ENCODE measurements at regions not wholly inside any gene's neighbourhood (a gene's known extent, or its start where the extent isn't known, plus 50 kb on each side); places are given as distances from the start of the nearest gene placed in this dataset.
"Not testable (repeated sequence)": the region's sequence is repeated elsewhere in the genome, so short reads cannot be mapped to it uniquely, and the experiment has no call there.

DNA sequence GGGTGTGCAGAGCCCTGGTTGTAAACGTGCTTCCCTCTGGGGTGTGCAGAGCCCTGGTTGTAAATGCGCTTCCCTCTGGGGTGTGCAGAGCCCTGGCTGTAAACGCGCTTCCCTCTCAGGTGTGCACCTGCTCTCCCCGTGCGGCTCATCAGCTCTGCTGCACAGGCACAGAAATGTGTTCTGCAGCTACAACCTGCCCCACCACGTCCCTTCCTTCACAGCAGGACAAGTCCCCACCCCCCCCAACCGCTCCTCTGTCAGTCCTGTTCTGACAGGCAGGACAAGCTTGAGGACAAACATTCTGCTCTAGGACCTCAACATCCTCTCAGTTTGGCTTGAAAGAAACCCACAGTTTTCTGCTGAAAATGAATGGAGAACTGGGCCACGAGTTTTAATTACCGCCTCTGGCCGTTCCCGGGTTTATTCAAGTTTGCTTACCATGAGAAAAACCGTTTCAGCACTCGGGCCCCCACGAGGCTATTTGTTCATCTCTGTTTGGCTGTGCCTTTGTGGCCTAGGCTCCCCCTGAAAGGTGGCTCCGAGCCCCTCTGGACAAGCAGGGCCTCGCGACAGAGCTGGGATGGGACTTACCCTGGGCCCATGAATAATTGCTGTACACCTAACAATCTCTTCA is 81.0 kb upstream of the ASB18 start:
- in situ Hi-C loops (cut with HindIII; ENCODE audit: low sequenced_read_pairs) = loop anchor here (10.0 kb wide), 1 partner anchor 720 kb away; no protein-coding TSS in a partner anchor

DNA sequence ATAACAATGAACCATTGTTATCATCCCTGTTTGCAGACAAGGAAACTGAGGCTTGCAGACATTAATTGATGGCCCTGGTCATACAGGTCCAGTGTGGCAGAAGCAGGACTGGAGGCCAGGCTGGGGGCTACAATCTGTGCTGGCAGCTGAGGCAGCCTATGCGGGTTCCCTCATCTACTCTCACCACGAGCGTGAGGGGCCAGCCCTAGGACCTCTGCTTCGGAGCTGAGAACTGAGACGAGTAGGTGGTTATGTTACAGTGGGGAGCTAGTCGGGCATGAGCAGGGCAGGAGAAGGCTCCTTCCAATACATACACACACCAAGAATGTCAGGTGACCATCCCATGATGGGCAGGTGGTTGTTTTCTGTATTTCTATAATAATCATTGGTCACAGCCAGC is 82.2 kb upstream of the ASB18 start:
- in situ Hi-C loops (cut with HindIII; ENCODE audit: low sequenced_read_pairs) = loop anchor here (10.0 kb wide), 1 partner anchor 718 kb away; no protein-coding TSS in a partner anchor

DNA sequence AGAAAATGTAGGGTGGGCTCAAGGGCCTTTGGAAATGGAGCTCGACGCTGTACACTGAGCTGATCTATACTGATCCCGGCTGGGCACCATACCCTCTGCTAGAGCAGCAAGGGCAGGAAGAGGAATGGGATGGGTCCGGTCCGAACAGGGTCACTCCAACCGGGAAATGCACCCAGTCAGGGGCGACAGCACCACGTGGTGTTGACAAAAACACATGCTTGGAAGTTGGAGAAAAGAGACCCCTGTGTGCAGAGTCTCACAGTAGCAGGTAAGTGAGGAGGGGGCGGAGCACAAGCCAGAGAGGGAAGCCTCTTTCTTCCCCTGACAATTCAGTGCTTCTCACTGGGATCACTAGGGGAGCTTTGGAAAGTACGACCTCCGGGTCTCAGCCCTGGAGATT is 84.1 kb upstream of the ASB18 start:
- in situ Hi-C loops (cut with HindIII; ENCODE audit: low sequenced_read_pairs) = loop anchor here (10.0 kb wide), 1 partner anchor 717 kb away; no protein-coding TSS in a partner anchor

GRCh38 chr2:236348976-236349375 is 84.8 kb upstream of the ASB18 start:
- in situ Hi-C loops (cut with HindIII; ENCODE audit: low sequenced_read_pairs) = loop anchor here (10.0 kb wide), 1 partner anchor 716 kb away; no protein-coding TSS in a partner anchor

GRCh38 chr2:236350426-236350825 is 86.2 kb upstream of the ASB18 start:
- in situ Hi-C loops (cut with HindIII; ENCODE audit: low sequenced_read_pairs) = no loop called here

GRCh38 chr2:236351966-236352525 is 87.8 kb upstream of the ASB18 start:
- in situ Hi-C loops (cut with HindIII; ENCODE audit: low sequenced_read_pairs) = no loop called here

DNA sequence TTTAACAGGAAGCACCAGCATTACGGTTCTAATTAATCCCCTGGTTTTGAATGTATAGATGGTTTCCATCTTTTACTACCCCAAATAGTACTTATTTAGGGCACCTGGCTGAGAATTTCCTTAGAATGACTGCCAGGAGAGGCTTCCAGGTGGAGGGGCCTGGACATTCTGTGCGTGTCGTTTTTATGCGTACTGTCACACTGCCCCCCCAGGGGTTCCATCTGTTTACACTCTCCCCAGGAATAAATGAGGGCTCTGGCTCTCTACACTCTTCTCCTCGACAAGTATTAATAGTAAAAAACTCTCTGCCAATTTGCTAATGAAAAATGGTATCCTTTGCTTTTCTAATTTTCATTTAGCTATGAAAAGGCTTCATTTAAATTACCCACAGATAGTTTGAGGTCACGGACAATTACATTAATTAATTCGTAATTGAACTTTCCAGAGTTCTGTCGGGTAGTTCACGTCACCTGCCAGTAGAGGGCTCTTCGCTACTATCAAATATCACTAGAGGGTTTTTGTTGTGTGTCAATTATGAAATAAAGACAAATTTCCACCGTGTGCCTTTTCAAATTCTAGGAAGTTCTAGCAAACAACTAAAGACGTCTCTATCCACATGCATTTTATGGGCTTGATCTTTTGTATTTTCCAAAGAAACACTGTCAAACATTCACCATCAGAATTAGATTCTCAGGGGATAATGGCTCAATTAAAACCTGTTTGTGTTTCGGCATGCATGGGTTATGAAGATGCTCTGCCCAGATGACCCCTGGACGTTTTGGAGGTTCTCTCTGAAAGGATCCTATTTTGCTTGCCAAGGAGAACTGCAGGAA is 88.8 kb upstream of the ASB18 start:
- in situ Hi-C loops (cut with HindIII; ENCODE audit: low sequenced_read_pairs) = no loop called here

DNA sequence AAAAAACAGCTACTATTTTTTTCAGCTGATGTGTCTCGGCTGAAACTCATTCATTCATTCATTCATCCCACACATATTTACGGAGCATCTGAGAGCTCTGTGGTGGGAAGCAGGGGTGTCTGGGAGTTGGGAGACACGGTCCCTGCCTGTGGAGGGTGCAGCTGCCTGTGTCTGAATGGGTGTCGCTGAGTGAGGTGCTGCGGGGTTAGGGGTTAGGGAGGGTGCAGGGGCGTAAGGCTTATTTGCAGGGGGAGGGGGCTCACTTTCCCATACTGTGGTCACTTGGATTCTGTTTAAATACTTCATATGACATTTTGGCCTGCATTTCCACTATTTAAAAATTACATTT is 89.4 kb upstream of the ASB18 start:
- in situ Hi-C loops (cut with HindIII; ENCODE audit: low sequenced_read_pairs) = no loop called here

- in situ Hi-C loops (cut with HindIII; ENCODE audit: low sequenced_read_pairs) = no loop called here
Measured at GRCh38 chr2:236354056-236354940, 90.1 kb upstream of the ASB18 start.

DNA sequence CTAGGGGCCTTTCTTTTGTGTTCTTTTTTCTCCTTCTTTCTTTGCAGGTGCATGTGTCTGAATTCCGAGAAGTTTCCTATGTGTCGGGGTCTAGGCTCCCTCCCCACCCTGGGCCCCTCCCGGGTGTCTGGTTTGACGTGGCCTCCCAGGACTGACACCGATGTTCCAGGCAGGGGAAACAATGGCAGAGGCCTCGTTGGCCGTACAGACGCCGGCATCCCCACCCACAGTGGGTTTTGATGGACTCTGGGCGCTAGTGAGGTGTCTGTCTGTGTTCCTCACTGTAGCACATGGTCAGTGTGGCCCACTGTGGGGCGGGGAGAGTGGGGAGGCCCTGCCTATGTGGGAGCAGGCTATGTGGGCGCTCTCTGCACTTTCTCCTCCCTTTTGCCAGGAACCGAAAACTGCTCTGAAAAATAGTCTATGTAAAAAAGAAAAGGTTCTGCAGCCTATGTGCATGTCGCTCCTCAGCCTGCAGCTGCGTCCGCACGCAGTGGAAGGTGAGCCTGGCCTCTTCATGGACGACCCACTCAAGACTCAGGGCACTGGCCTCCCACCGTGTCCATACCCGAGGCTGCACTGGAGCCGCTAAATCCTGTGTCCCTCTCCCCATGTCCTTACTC is 90.9 kb upstream of the ASB18 start:
- in situ Hi-C loops (cut with HindIII; ENCODE audit: low sequenced_read_pairs) = no loop called here

GRCh38 chr2:236355911-236356310 is 91.7 kb upstream of the ASB18 start:
- in situ Hi-C loops (cut with HindIII; ENCODE audit: low sequenced_read_pairs) = no loop called here

DNA sequence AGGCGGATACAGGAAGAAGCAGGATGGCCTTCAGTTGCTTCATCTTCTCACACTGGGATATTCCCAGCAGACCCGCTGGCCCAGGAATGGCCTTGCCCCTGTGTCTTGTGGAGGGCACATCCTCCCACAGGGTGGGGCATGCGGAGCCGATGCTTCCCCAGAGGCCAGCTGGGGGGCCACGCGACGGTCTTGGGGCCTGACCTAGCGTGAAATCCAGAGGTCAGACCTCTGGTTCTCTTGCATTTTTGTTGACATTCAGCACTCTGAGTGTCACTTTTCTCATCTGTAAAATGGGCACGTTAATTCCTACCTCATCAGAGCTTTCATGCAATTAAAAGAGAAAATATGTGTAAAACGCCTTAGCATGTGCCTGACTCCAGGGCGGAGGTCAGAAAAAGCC is 92.1 kb upstream of the ASB18 start:
- in situ Hi-C loops (cut with HindIII; ENCODE audit: low sequenced_read_pairs) = not testable (repeated sequence)

GRCh38 chr2:236358482-236358881 is 94.3 kb upstream of the ASB18 start:
- in situ Hi-C loops (cut with HindIII; ENCODE audit: low sequenced_read_pairs) = not testable (repeated sequence)

GRCh38 chr2:236359426-236360045 is 95.3 kb upstream of the ASB18 start:
- in situ Hi-C loops (cut with HindIII; ENCODE audit: low sequenced_read_pairs) = no loop called here

GRCh38 chr2:236360496-236360895 is 96.3 kb upstream of the ASB18 start:
- in situ Hi-C loops (cut with HindIII; ENCODE audit: low sequenced_read_pairs) = no loop called here

DNA sequence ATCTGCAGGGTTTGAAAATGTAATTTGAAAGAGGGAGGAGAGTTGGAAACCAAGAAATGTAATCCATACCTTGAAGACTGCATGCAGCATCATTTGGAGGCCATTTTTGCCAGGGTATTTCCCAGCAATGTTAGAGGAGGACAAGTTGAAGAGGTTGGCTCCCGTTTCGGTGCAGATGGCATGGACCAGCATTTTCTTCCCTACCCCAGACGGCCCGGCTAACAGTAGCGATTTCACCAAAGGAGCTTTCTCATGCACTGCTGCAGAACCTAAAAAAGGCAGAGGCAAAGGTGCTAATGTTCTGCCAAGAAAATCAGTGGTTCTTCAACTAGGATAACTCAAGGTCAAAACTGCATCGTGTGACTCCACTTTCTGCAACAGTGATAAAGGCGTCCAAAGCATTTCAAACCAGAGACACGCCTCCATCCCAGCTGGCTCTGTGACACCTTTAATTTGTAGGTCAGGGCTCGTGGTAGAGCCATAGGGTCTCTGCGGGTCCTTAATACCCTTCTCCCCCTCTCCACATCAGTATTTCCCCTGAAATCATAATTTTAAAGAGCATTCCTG is 99.6 kb upstream of the ASB18 start:
- in situ Hi-C loops (cut with HindIII; ENCODE audit: low sequenced_read_pairs) = no loop called here

DNA sequence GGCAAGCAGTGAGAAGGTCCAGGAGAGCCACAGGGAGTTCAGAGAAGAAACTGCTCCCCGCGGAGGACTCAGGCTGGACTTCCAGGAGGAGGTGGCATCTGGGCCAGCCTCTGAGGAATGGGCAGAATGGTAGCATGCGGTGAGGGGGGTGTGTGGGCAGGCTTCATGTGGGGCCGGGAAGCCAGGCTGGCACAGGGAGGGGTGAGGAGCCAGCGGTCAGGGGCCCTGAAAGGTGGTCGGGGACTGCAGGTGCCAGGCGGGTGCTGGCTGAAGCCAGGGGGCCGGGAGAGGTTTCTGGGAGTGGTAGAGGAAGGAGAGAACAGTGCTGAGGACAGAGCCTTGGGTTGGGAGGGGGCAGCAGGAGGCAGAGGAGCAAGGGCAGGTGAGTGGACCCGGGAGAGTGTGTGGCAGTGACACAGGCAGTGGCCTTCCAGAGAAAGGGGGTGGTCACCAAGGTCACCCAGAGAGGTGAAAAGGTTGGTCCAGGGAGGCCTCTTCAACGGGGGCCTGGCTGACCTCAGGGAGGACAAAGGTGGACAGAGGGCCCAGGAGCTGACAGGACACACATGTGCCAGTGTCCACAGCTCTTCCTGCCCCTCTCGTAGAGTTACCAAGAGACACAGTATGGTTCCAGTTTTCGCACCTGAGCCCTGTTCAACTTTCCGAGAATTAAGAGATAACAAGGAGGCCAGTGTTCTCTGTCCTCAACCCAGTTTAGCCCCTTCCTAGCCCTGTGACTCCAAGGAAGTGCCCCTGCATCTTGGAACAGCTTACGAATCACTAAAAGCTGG is 101.2 kb upstream of the ASB18 start:
- in situ Hi-C loops (cut with HindIII; ENCODE audit: low sequenced_read_pairs) = no loop called here

- in situ Hi-C loops (cut with HindIII; ENCODE audit: low sequenced_read_pairs) = no loop called here
Measured at GRCh38 chr2:236366049-236366387, 101.8 kb upstream of the ASB18 start.

DNA sequence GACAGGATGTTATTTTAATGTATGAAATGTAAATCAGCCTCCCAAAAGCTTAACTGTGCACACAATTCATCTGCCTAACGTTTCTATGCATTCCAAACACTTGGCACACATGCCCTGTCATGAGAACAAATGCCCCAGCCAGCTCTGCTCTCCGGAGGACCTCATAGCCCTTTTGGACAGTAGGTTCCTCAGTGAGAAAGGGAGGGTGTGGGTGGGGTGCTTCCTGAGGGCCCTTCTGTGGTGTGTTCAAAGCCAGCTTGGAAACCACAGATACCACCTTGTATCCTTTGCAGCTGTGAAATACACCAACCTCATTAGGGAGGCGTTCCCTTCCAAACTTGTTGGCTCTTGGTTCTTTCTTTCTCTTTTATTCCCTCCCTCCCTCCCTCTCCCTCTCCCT is 102.2 kb upstream of the ASB18 start:
- in situ Hi-C loops (cut with HindIII; ENCODE audit: low sequenced_read_pairs) = no loop called here
